Mucosa of rectum (tissue), 2 donors: ENCODE measurements at regions not wholly inside any gene's neighbourhood (a gene's known extent, or its start where the extent isn't known, plus 50 kb on each side); places are given as distances from the start of the nearest gene placed in this dataset.

Experiments
- H3K27ac ChIP-seq, 2 donors: one replicate each; pipeline ENCODE4 v1.7.0; 2013; ENCODE audit warnings: inconsistent platforms in 2 of 2, low read depth in 2 of 2, low read length in 2 of 2
- H3K27me3 ChIP-seq, 2 donors: one replicate each; pipeline ENCODE4 v1.7.0; 2013; ENCODE audit warnings: low read length in 2 of 2; ENCODE audit not compliant: control insufficient read depth in 2 of 2, insufficient read depth in 2 of 2
- H3K36me3 ChIP-seq, 2 donors: one replicate each; pipeline ENCODE4 v1.7.0; 2013; ENCODE audit warnings: low read length in 2 of 2; ENCODE audit not compliant: control insufficient read depth in 2 of 2, insufficient read depth in 2 of 2
- H3K4me1 ChIP-seq, 2 donors: one replicate each; pipeline ENCODE4 v1.7.0; 2013; ENCODE audit warnings: low read length in 2 of 2, mild to moderate bottlenecking in 1 of 2; ENCODE audit not compliant: control insufficient read depth in 2 of 2, insufficient read depth in 2 of 2
- H3K4me3 ChIP-seq, 2 donors: one replicate each; pipeline ENCODE4 v1.7.0; 2013; ENCODE audit warnings: low read length in 2 of 2
- H3K9ac ChIP-seq, 2 donors: one replicate each; pipeline ENCODE4 v1.7.0; 2013; ENCODE audit warnings: low read length in 2 of 2, low read depth in 1 of 2, mild to moderate bottlenecking in 1 of 2
- H3K9me3 ChIP-seq, 2 donors: one replicate each; pipeline ENCODE4 v1.7.0; 2013; ENCODE audit warnings: low read length in 2 of 2; ENCODE audit not compliant: control insufficient read depth in 2 of 2
- donor health status: healthy.
- donor health status: Normal muscosa, but diverticular disease.

- H3K9ac ChIP-seq: no peak overlapping the region
- H3K4me3 ChIP-seq: no peak overlapping the region
- H3K9me3 ChIP-seq: no peaks in the 10 kb centered on the region
- no peak overlapping the region for H3K27ac ChIP-seq
- no peaks in the 10 kb centered on the region for H3K36me3 ChIP-seq
- no peaks in the 10 kb centered on the region for H3K27me3 ChIP-seq
- no peaks in the 10 kb centered on the region for H3K4me1 ChIP-seq
Observed at GRCh38 chr9:23081377-23081776, 634.8 kb downstream of the DMRTA1 start.

GRCh38 chr9:23088932-23089364, 642.3 kb downstream of the DMRTA1 start:
- Histone ChIP-seq H3K9ac (no peak overlapping the region), H3K9me3 (no peaks in the 10 kb centered on the region), H3K27ac (no peak overlapping the region), H3K4me1 (no peaks in the 10 kb centered on the region), H3K27me3 (no peaks in the 10 kb centered on the region), H3K4me3 (no peak overlapping the region), H3K36me3 (no peaks in the 10 kb centered on the region)

- Histone ChIP-seq H3K4me1 (no peaks in the 10 kb centered on the region), H3K9me3 (no peaks in the 10 kb centered on the region), H3K36me3 (no peaks in the 10 kb centered on the region), H3K4me3 (no peak overlapping the region), H3K27ac (no peak overlapping the region), H3K9ac (no peak overlapping the region), H3K27me3 (no peaks in the 10 kb centered on the region)
Observed at GRCh38 chr9:23117616-23118015, 671.0 kb downstream of the DMRTA1 start.

GRCh38 chr9:23120630-23121029, 674.0 kb downstream of the DMRTA1 start:
- Histone ChIP-seq H3K4me3 (no peak overlapping the region), H3K4me1 (no peaks in the 10 kb centered on the region), H3K9ac (no peak overlapping the region), H3K36me3 (no peaks in the 10 kb centered on the region), H3K27me3 (no peaks in the 10 kb centered on the region), H3K27ac (no peak overlapping the region), H3K9me3 (no peaks in the 10 kb centered on the region)

- H3K9me3 ChIP-seq: no peaks in the 10 kb centered on the region
- no peak overlapping the region for H3K27ac ChIP-seq
Observed at GRCh38 chr9:23123048-23123632, 676.5 kb downstream of the DMRTA1 start.

GRCh38 chr9:23145467-23145866, 680.6 kb downstream of the ELAVL2 start:
- Histone ChIP-seq H3K9me3 (no peaks in the 10 kb centered on the region), H3K9ac (no peak overlapping the region), H3K27ac (no peak overlapping the region), H3K27me3 (no peaks in the 10 kb centered on the region), H3K36me3 (no peaks in the 10 kb centered on the region), H3K4me1 (no peaks in the 10 kb centered on the region), H3K4me3 (no peak overlapping the region)

More at GRCh38 chr9:23123048-23123632, 676.5 kb downstream of the DMRTA1 start:
- H3K36me3 ChIP-seq: no peaks in the 10 kb centered on the region
- H3K4me3 ChIP-seq: no peak overlapping the region
- H3K27me3 ChIP-seq: no peaks in the 10 kb centered on the region
- H3K4me1 ChIP-seq: no peaks in the 10 kb centered on the region
- H3K9ac ChIP-seq: no peak overlapping the region

GRCh38 chr9:23153058-23153457, 673.0 kb downstream of the ELAVL2 start:
- Histone ChIP-seq H3K27ac (no peak overlapping the region), H3K9me3 (no peaks in the 10 kb centered on the region), H3K4me3 (no peak overlapping the region), H3K9ac (no peak overlapping the region), H3K36me3 (no peaks in the 10 kb centered on the region), H3K27me3 (no peaks in the 10 kb centered on the region), H3K4me1 (no peaks in the 10 kb centered on the region)

GRCh38 chr9:23160491-23160890, 665.5 kb downstream of the ELAVL2 start:
- Histone ChIP-seq H3K36me3 (no peaks in the 10 kb centered on the region), H3K27me3 (no peaks in the 10 kb centered on the region), H3K27ac (no peak overlapping the region), H3K4me1 (no peaks in the 10 kb centered on the region), H3K9me3 (peaks cover 0 to 3% of the 10 kb centered on the region in 2 donors), H3K9ac (no peak overlapping the region), H3K4me3 (no peak overlapping the region)

- Histone ChIP-seq H3K27ac (no peak overlapping the region), H3K9ac (no peak overlapping the region), H3K4me3 (no peak overlapping the region), H3K36me3 (no peaks in the 10 kb centered on the region), H3K4me1 (no peaks in the 10 kb centered on the region), H3K9me3 (peaks cover 0 to 3% of the 10 kb centered on the region in 2 donors), H3K27me3 (no peaks in the 10 kb centered on the region)
Observed at GRCh38 chr9:23160952-23161469, 665.0 kb downstream of the ELAVL2 start.

GRCh38 chr9:23162789-23163188, 663.3 kb downstream of the ELAVL2 start:
- Histone ChIP-seq H3K4me1 (no peaks in the 10 kb centered on the region), H3K9me3 (peaks cover 0 to 3% of the 10 kb centered on the region in 2 donors), H3K27ac (no peak overlapping the region), H3K9ac (no peak overlapping the region), H3K4me3 (no peak overlapping the region), H3K36me3 (no peaks in the 10 kb centered on the region), H3K27me3 (no peaks in the 10 kb centered on the region)
